ENCODE measurements at regions not wholly inside any gene's neighbourhood (a gene's known extent, or its start where the extent isn't known, plus 50 kb on each side); places are given as distances from the start of the nearest gene placed in this dataset.

- no peak for DNase-seq (ENCODE audit: low read depth)
These were observed 68.9 kb downstream of the NCR2 start for GRCh38 chr6:41404182-41404845.

- no peak for DNase-seq (ENCODE audit: low read depth)
These were observed 70.7 kb downstream of the NCR2 start for GRCh38 chr6:41405941-41406727.

- no peak for DNase-seq (ENCODE audit: low read depth)
These were observed 71.5 kb downstream of the NCR2 start for GRCh38 chr6:41406728-41407489.

- DNase-seq (ENCODE audit: low read depth): no peak
These were observed 73.2 kb downstream of the NCR2 start for GRCh38 chr6:41408576-41408975.

- DNase-seq (ENCODE audit: low read depth): no peak
These were observed 73.6 kb downstream of the NCR2 start for GRCh38 chr6:41408982-41409381.

GRCh38 chr6:41409489-41409888 lies 74.1 kb downstream of the NCR2 start:
- DNase-seq (ENCODE audit: low read depth): no peak

GRCh38 chr6:41411961-41412360 lies 76.6 kb downstream of the NCR2 start:
- DNase-seq (ENCODE audit: low read depth): no peak

- no peak for DNase-seq (ENCODE audit: low read depth)
These were observed 77.8 kb downstream of the NCR2 start for GRCh38 chr6:41413250-41413649.

GRCh38 chr6:41416501-41416837 lies 81.1 kb downstream of the NCR2 start:
- DNase-seq (ENCODE audit: low read depth): no peak

- no peak for DNase-seq (ENCODE audit: low read depth)
These were observed 83.3 kb downstream of the NCR2 start for GRCh38 chr6:41418741-41419140.

- no peak for DNase-seq (ENCODE audit: low read depth)
These were observed 84.0 kb downstream of the NCR2 start for GRCh38 chr6:41419385-41419784.

- DNase-seq (ENCODE audit: low read depth): no peak
These were observed 84.8 kb downstream of the NCR2 start for GRCh38 chr6:41420186-41420585.

- no peak for DNase-seq (ENCODE audit: low read depth)
These were observed 86.8 kb downstream of the NCR2 start for GRCh38 chr6:41422161-41422560.

- DNase-seq (ENCODE audit: low read depth): no peak
These were observed 87.6 kb downstream of the NCR2 start for GRCh38 chr6:41423002-41423401.

GRCh38 chr6:41424370-41425058 lies 89.1 kb downstream of the NCR2 start:
- DNase-seq (ENCODE audit: low read depth): peak; percentile 76

GRCh38 chr6:41425511-41425910 lies 90.1 kb downstream of the NCR2 start:
- DNase-seq (ENCODE audit: low read depth): no peak

- DNase-seq (ENCODE audit: low read depth): no peak
These were observed 91.0 kb downstream of the NCR2 start for GRCh38 chr6:41426438-41426851.

GRCh38 chr6:41426888-41427641 lies 91.7 kb downstream of the NCR2 start:
- DNase-seq (ENCODE audit: low read depth): no peak

- no peak for DNase-seq (ENCODE audit: low read depth)
These were observed 92.4 kb downstream of the NCR2 start for GRCh38 chr6:41427642-41428335.

- no peak for DNase-seq (ENCODE audit: low read depth)
These were observed 93.1 kb downstream of the NCR2 start for GRCh38 chr6:41428336-41428995.

All from activated T-cell treated with anti-CD3 and anti-CD28 coated beads for 1 hour (primary cell).